Mesenchymal stem cell (in vitro differentiated cells and primary cell): ENCODE measurements at regions not wholly inside any gene's neighbourhood (a gene's known extent, or its start where the extent isn't known, plus 50 kb on each side); places are given as distances from the start of the nearest gene placed in this dataset.

Experiments
- DNase-seq: peaks from one replicate; pipeline ENCODE4 v3.0.0-alpha.2; 2013
- H2AFZ ChIP-seq: one replicate; pipeline ENCODE4 v1.6.1; 2013; ENCODE audit warnings: low read depth, mild to moderate bottlenecking, control low read depth, inconsistent platforms, low read length, moderate library complexity
- H2AK5ac ChIP-seq: 2 replicates; pipeline ENCODE4 v1.6.1; 2013; ENCODE audit warnings: low read length, moderate library complexity, mild to moderate bottlenecking, inconsistent platforms; ENCODE audit not compliant: severe bottlenecking
- H2BK120ac ChIP-seq: one replicate; pipeline ENCODE4 v1.6.1; 2013; ENCODE audit warnings: low read depth, mild to moderate bottlenecking, inconsistent platforms, low read length, moderate library complexity
- H2BK12ac ChIP-seq, 2 experiments: one replicate each; pipeline ENCODE4 v1.6.1; 2013; ENCODE audit warnings: inconsistent platforms in 2 of 2, low read length in 2 of 2, mild to moderate bottlenecking in 2 of 2, moderate library complexity in 2 of 2, control low read depth in 1 of 2
- H2BK15ac ChIP-seq: one replicate; pipeline ENCODE4 v1.6.1; 2013; ENCODE audit warnings: mild to moderate bottlenecking, low read depth, inconsistent platforms; ENCODE audit not compliant: poor library complexity, severe bottlenecking
- H2BK5ac ChIP-seq: 2 replicates; pipeline ENCODE4 v1.6.1; 2013; ENCODE audit warnings: low read depth, mild to moderate bottlenecking, low read length, control low read depth, inconsistent platforms; ENCODE audit not compliant: poor library complexity, severe bottlenecking
- H3K14ac ChIP-seq, 2 experiments: one replicate each; pipeline ENCODE4 v1.6.1; 2013; ENCODE audit warnings: inconsistent platforms in 2 of 2, low read length in 2 of 2, control low read depth in 1 of 2, mild to moderate bottlenecking in 1 of 2, moderate library complexity in 1 of 2
- H3K18ac ChIP-seq, 2 experiments: one replicate each; pipeline ENCODE4 v1.6.1; 2013; ENCODE audit warnings: inconsistent platforms in 2 of 2, low read length in 2 of 2, control low read depth in 1 of 2, low read depth in 1 of 2, mild to moderate bottlenecking in 1 of 2
- H3K23ac ChIP-seq, 2 experiments: one replicate each; pipeline ENCODE4 v1.6.1; 2013; ENCODE audit warnings: inconsistent platforms in 2 of 2, low read length in 2 of 2, mild to moderate bottlenecking in 2 of 2, moderate library complexity in 2 of 2, control low read depth in 1 of 2
- H3K27ac ChIP-seq: 2 replicates; pipeline ENCODE4 v1.5.1; 2013; ENCODE audit warnings: mild to moderate bottlenecking, moderate library complexity, low read length, control low read depth, inconsistent platforms; ENCODE audit not compliant: poor library complexity, severe bottlenecking
- H3K27me3 ChIP-seq, 2 experiments: 2 replicates each; pipeline versions ENCODE4 v1.6.1 to v1.7.0; 2013; ENCODE audit warnings: low read length in 2 of 2, mild to moderate bottlenecking in 2 of 2, moderate library complexity in 2 of 2, control low read depth in 1 of 2, inconsistent platforms in 1 of 2; ENCODE audit not compliant: control insufficient read depth in 1 of 2, insufficient read depth in 1 of 2
- H3K36me3 ChIP-seq, 2 experiments: 2 replicates each; pipeline versions ENCODE4 v1.6.1 to v1.7.0; 2013; ENCODE audit warnings: low read length in 2 of 2, control low read depth in 1 of 2, inconsistent platforms in 1 of 2, low read depth in 1 of 2, mild to moderate bottlenecking in 1 of 2; ENCODE audit not compliant: insufficient read depth in 2 of 2, control insufficient read depth in 1 of 2
- H3K4ac ChIP-seq, 2 experiments: one replicate each; pipeline ENCODE4 v1.6.1; 2013; ENCODE audit warnings: inconsistent platforms in 2 of 2, low read length in 2 of 2, mild to moderate bottlenecking in 2 of 2, moderate library complexity in 2 of 2, control low read depth in 1 of 2, low read depth in 1 of 2
- H3K4me1 ChIP-seq: 2 replicates; pipeline ENCODE4 v1.6.1; 2013; ENCODE audit warnings: low read depth, low read length, control low read depth; ENCODE audit not compliant: control insufficient read depth, insufficient read depth
- H3K4me2 ChIP-seq: 2 replicates; pipeline ENCODE4 v1.6.1; 2013; ENCODE audit warnings: low read length, mild to moderate bottlenecking, inconsistent platforms; ENCODE audit not compliant: poor library complexity, severe bottlenecking
- H3K4me3 ChIP-seq, 2 experiments: 2 replicates each; pipeline versions ENCODE4 v1.5.1 to v1.7.0; 2013; ENCODE audit warnings: low read length in 2 of 2, mild to moderate bottlenecking in 2 of 2, control low read depth in 1 of 2, low read depth in 1 of 2; ENCODE audit not compliant: insufficient read depth in 1 of 2
- H3K79me1 ChIP-seq: replicated peaks from 2 replicates; pipeline ENCODE4 v1.6.1; 2013; ENCODE audit warnings: mild to moderate bottlenecking, control low read depth, low read length, inconsistent platforms; ENCODE audit not compliant: poor library complexity, severe bottlenecking
- H3K9ac ChIP-seq: 2 replicates; pipeline ENCODE4 v1.7.0; 2013; ENCODE audit warnings: mild to moderate bottlenecking, low read length, moderate library complexity
- H3K9me3 ChIP-seq: 2 replicates; pipeline ENCODE4 v1.7.0; 2013; ENCODE audit warnings: mild to moderate bottlenecking, low read length; ENCODE audit not compliant: control insufficient read depth
- H4K8ac ChIP-seq: one replicate; pipeline ENCODE4 v1.6.1; 2013; ENCODE audit warnings: inconsistent platforms, mild to moderate bottlenecking, low read length, moderate library complexity
- H4K91ac ChIP-seq: one replicate; pipeline ENCODE4 v1.6.1; 2013; ENCODE audit warnings: mild to moderate bottlenecking, low read length, inconsistent platforms
- WGBS: methylation state at CpG from one replicate; pipeline ENCODE4 v1.1.7; 2013; ENCODE audit warnings: mixed read lengths; 5-methylcytosine and 5-hydroxymethylcytosine counted together

DNA sequence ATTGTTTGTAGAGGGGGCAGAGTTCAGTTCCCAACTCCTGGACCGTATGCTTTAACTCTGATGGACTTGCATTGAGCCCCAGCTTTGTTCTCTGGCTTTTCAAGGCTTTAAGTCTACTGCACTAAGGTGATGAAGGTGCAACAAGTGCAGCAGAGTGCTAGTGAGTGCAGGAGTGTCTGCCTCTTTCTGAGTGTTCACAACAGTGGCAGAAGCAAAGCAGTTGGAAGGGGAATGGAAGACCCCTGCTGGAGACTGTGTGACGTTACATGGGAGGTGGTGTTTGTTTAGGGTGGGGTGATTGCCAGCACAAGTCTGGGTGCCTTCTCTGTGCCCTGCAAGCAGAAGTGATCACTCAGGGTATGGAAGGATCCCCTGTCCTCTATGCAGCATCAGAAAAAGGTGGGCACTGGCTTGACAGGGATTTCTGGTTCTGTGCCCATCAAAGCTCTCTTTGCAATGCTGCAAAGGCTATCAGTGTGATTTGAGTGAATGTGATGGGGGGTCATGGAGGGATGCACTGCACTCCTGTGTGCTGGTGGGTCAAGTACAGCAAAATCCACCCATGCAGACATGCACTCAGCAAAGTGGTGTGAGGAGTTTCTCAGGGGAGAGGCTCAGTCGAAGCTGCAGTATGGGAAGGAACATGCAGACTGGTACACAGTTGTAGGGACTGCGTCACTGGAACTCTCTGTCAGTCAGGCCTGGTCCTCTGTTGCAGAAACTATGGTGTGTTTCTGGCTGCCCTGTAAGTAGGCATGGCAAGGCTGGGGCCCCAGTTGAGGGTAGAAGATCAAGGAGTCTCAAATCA is 70.9 kb upstream of the UGT2B7 start:
- Histone ChIP-seq H3K4me2 (no peak overlapping the region), H2BK12ac (no peak overlapping the region), H3K36me3 (no peaks in the 10 kb centered on the region), H3K27ac (no peak overlapping the region), H4K91ac (no peak overlapping the region), H4K8ac (no peak overlapping the region), H3K18ac (no peak overlapping the region), H3K9ac (no peak overlapping the region), H3K23ac (no peak overlapping the region), H3K4me1 (no peaks in the 10 kb centered on the region), H3K9me3 (no peaks in the 10 kb centered on the region), H3K79me1 (no peaks in the 10 kb centered on the region), H3K4ac (no peak overlapping the region), H3K14ac (no peak overlapping the region), H3K4me3 (no peak overlapping the region), H2AK5ac (no peak overlapping the region), H2BK5ac (no peak overlapping the region), H2BK15ac (no peak overlapping the region), H3K27me3 (no peaks in the 10 kb centered on the region), H2AFZ (no peak overlapping the region), H2BK120ac (no peak overlapping the region)
- WGBS = 64% methylated on average over 4 of the region's 4 CpGs
- DNase-seq = peak; percentile 18

DNA sequence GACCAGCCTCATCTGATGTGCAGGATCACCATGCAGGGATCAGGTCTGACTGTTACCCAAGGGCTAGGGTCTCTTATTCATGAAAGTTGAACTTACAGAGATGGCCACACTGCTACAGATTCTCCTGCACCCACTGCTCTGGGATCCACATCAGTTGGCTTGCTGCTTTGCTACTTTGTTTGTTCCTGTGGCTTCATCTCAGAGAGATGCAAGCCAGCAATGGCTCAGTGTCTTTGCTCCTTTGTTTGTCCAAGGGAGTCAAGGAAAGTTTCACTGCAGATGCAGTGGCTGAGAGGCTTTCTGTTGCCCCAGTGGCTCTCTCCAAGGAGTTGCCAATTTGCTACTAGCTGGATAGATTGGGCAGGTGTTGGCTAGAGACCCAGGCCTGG is 70.3 kb upstream of the UGT2B7 start:
- DNase-seq = no peak
- no peak overlapping the region for H2BK120ac ChIP-seq
- no peaks in the 10 kb centered on the region for H3K27me3 ChIP-seq
- H2BK15ac ChIP-seq = no peak overlapping the region
- no peak overlapping the region for H2BK12ac ChIP-seq
- H3K9me3 ChIP-seq = no peaks in the 10 kb centered on the region
- H3K4ac ChIP-seq = no peak overlapping the region
- H2AFZ ChIP-seq = no peak overlapping the region
- H4K8ac ChIP-seq = no peak overlapping the region
- H4K91ac ChIP-seq = no peak overlapping the region
- H3K36me3 ChIP-seq = no peaks in the 10 kb centered on the region
- H3K14ac ChIP-seq = no peak overlapping the region
- no peaks in the 10 kb centered on the region for H3K4me1 ChIP-seq
- no peak overlapping the region for H2BK5ac ChIP-seq
- H2AK5ac ChIP-seq = no peak overlapping the region
- H3K27ac ChIP-seq = no peak overlapping the region
- H3K18ac ChIP-seq = no peak overlapping the region
- no peak overlapping the region for H3K4me2 ChIP-seq
- H3K4me3 ChIP-seq = no peak overlapping the region
- H3K79me1 ChIP-seq = no peaks in the 10 kb centered on the region
- H3K23ac ChIP-seq = no peak overlapping the region
- no peak overlapping the region for H3K9ac ChIP-seq

DNA sequence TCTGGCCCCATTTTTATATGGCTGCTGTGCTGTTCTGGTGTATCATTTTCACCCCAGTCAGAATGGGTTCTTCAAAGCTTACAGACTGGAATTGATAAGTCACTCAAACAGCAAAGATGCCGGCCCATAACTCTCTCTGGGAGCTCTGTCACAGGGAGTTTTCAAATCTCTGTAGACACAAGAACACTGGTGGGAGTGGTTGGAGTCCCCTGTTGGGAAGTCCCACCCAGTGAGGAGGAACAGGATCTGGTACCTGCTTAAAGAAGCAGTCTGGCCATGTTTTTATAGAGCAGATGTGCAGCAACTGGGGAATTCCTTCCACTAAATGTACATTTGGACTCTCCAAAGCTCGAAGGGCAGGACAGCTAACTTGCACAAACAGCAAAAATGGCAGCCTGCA is 69.3 kb upstream of the UGT2B7 start:
- no peak overlapping the region for H4K91ac ChIP-seq
- no peaks in the 10 kb centered on the region for H3K27me3 ChIP-seq
- no peak overlapping the region for H2BK120ac ChIP-seq
- DNase-seq = no peak
- no peaks in the 10 kb centered on the region for H3K4me1 ChIP-seq
- H3K4me2 ChIP-seq = no peak overlapping the region
- no peak overlapping the region for H3K23ac ChIP-seq
- no peaks in the 10 kb centered on the region for H3K9me3 ChIP-seq
- no peak overlapping the region for H2BK12ac ChIP-seq
- H2BK5ac ChIP-seq = no peak overlapping the region
- H2AFZ ChIP-seq = no peak overlapping the region
- no peaks in the 10 kb centered on the region for H3K36me3 ChIP-seq
- H2AK5ac ChIP-seq = peak overlapping the region; percentile 27
- H3K18ac ChIP-seq = no peak overlapping the region
- no peak overlapping the region for H3K4ac ChIP-seq
- no peak overlapping the region for H4K8ac ChIP-seq
- no peak overlapping the region for H3K4me3 ChIP-seq
- no peaks in the 10 kb centered on the region for H3K79me1 ChIP-seq
- WGBS = 79% methylated on average over 2 of the region's 2 CpGs
- no peak overlapping the region for H3K14ac ChIP-seq
- no peak overlapping the region for H2BK15ac ChIP-seq
- H3K27ac ChIP-seq = no peak overlapping the region
- no peak overlapping the region for H3K9ac ChIP-seq

DNA sequence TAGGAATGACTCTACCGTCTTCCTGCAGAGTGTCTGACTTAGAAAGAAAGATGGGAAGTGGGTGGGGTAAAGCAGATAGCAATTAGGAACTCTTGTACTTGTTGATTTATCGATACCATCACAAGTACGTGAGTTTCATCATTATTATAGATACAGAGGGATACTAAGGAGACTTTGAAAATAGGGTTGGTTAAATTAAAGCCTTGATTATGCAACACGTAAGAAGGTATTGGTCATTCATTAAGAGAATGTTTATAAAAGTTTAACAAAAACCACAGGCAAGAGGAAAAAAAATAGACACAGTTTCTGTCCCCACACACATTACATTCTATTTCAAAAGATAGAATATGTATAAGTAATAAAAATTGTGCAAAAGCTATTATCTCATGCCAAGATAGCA is 65.9 kb upstream of the UGT2B7 start:
- no peak overlapping the region for H2BK15ac ChIP-seq
- H3K27me3 ChIP-seq = no peaks in the 10 kb centered on the region
- DNase-seq = no peak

More for the DNA sequence above, 65.9 kb upstream of the UGT2B7 start:
- H4K91ac ChIP-seq = no peak overlapping the region
- H3K4me1 ChIP-seq = no peaks in the 10 kb centered on the region
- no peaks in the 10 kb centered on the region for H3K36me3 ChIP-seq
- no peak overlapping the region for H2BK120ac ChIP-seq
- no peaks in the 10 kb centered on the region for H3K9me3 ChIP-seq
- H2AK5ac ChIP-seq = no peak overlapping the region
- H3K18ac ChIP-seq = no peak overlapping the region
- no peak overlapping the region for H2BK5ac ChIP-seq
- H3K14ac ChIP-seq = no peak overlapping the region
- H3K79me1 ChIP-seq = no peaks in the 10 kb centered on the region
- H4K8ac ChIP-seq = no peak overlapping the region
- H2AFZ ChIP-seq = no peak overlapping the region
- H3K9ac ChIP-seq = no peak overlapping the region
- H3K4ac ChIP-seq = no peak overlapping the region
- no peak overlapping the region for H3K27ac ChIP-seq
- no peak overlapping the region for H3K4me3 ChIP-seq
- no peak overlapping the region for H3K4me2 ChIP-seq
- no peak overlapping the region for H3K23ac ChIP-seq
- 98% methylated on average over 3 of the region's 4 CpGs for WGBS
- no peak overlapping the region for H2BK12ac ChIP-seq
